H1 (cell line): ENCODE measurements at regions not wholly inside any gene's neighbourhood (a gene's known extent, or its start where the extent isn't known, plus 50 kb on each side); places are given as distances from the start of the nearest gene placed in this dataset.

Experiments used
- CTCF ChIP-seq, 3 experiments: IDR thresholded peaks; 1 replicate in 2 of 3; 2 replicates in 1 of 3; pipeline versions ENCODE4 v1.5.1 to v1.6.1; 2011; ENCODE audit warnings: low read length in 3 of 3, mild to moderate bottlenecking in 3 of 3, inconsistent platforms in 2 of 3, low read depth in 1 of 3, moderate library complexity in 1 of 3; ENCODE audit not compliant: insufficient read depth in 1 of 3; ENCODE audit errors: control extremely low read depth in 1 of 3
- EZH2 ChIP-seq: fragments of 200-600 bp; sonication (generic); IDR thresholded peaks from 2 replicates; pipeline ENCODE4 v1.7.1; 2012; ENCODE audit warnings: low read depth, mild to moderate bottlenecking, moderate library complexity, low read length, inconsistent platforms; ENCODE audit not compliant: severe bottlenecking
- FOSL1 ChIP-seq: IDR thresholded peaks from 2 replicates; pipeline ENCODE4 v1.6.1; 2011; ENCODE audit warnings: mild to moderate bottlenecking, low read depth, low read length, moderate library complexity; ENCODE audit not compliant: insufficient read depth
- HDAC2 ChIP-seq, 2 experiments: fragments of 300-600 bp in 1 of 2; sonication (generic) in 1 of 2; IDR thresholded peaks; 2 replicates each; pipeline ENCODE4 v1.6.1; 2011 to 2012; ENCODE audit warnings: low read depth in 2 of 2, low read length in 2 of 2, mild to moderate bottlenecking in 2 of 2, moderate library complexity in 2 of 2, borderline replicate concordance in 1 of 2, inconsistent platforms in 1 of 2
- JUN ChIP-seq: IDR thresholded peaks from 2 replicates; pipeline ENCODE4 v1.6.1; 2011; ENCODE audit warnings: low read depth, mild to moderate bottlenecking, improper control_type of control experiment, low read length
- KDM1A ChIP-seq: fragments of 200-600, 300-600 bp; sonication (generic); IDR thresholded peaks from 2 replicates; pipeline ENCODE4 v1.7.1; 2016; ENCODE audit warnings: mild to moderate bottlenecking, low read length, borderline replicate concordance
- POLR2A ChIP-seq, 2 experiments: IDR thresholded peaks; 1 replicate in 1 of 2; 2 replicates in 1 of 2; pipeline ENCODE4 v1.6.1; 2011; ENCODE audit warnings: low read depth in 2 of 2, low read length in 2 of 2, mild to moderate bottlenecking in 2 of 2; ENCODE audit errors: control extremely low read depth in 1 of 2
- POLR2AphosphoS5 ChIP-seq: IDR thresholded peaks from 2 replicates; pipeline ENCODE4 v1.6.1; 2011; ENCODE audit warnings: low read depth, low read length
- SIN3A ChIP-seq, 2 experiments: IDR thresholded peaks in 1 of 2; conservative IDR thresholded peaks in 1 of 2; 2 replicates each; pipeline ENCODE4 v1.6.1; 2011 to 2012; ENCODE audit warnings: low read length in 2 of 2, improper control_type of control experiment in 1 of 2, low read depth in 1 of 2, mild to moderate bottlenecking in 1 of 2
- TAF1 ChIP-seq: IDR thresholded peaks from 2 replicates; pipeline ENCODE4 v1.6.1; 2011; ENCODE audit warnings: mild to moderate bottlenecking, low read depth, low read length
- TEAD4 ChIP-seq: IDR thresholded peaks from 2 replicates; pipeline ENCODE4 v1.6.1; 2012; ENCODE audit warnings: low read depth, low read length, inconsistent platforms, mixed read lengths
- TF ChIP-seq, protein P1 (sequence below): IDR thresholded peaks from 2 replicates; pipeline ENCODE4 v1.6.1; 2011; ENCODE audit warnings: low read depth, mild to moderate bottlenecking, low read length; ENCODE audit not compliant: insufficient read depth
- TF ChIP-seq, protein P2 (sequence below): IDR thresholded peaks from 2 replicates; pipeline ENCODE4 v1.6.1; 2012; ENCODE audit warnings: inconsistent platforms

DNA sequence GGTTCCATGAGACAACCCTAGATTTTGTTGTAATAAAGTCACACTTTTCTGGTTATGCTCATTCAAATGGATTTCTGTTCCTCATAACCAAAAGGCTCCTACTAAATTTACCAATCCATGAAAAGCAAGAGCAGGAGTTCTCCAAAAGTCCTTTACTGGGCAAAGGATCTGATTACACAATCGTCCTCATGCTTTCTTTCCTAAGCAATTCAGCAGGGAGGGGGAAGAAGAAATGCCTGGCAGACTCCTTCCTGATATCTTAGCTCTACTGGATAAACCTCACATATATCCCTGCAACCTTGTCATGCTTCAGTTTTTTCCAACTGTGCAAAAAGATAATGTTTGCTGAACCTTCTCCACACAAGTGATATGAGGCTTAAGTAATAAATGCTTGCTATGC, 67.6 kb upstream of the GUCA2B start:
- no peak for TF ChIP-seq CTCF (IDR thresholded peaks at IDR 0.05; ENCODE audit: control extremely low read depth in 1 of 3, insufficient read depth in 1 of 3, low read depth in 1 of 3, low read length in 3 of 3)
- TF ChIP-seq, protein P1, sequence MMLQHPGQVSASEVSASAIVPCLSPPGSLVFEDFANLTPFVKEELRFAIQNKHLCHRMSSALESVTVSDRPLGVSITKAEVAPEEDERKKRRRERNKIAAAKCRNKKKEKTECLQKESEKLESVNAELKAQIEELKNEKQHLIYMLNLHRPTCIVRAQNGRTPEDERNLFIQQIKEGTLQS = no peak
- TF ChIP-seq KDM1A = no peak
- TF ChIP-seq TAF1 = no peak
- no peak for TF ChIP-seq POLR2AphosphoS5
- no peak for TF ChIP-seq EZH2
- no peak for TF ChIP-seq FOSL1
- TF ChIP-seq TEAD4 = no peak
- no peak for TF ChIP-seq JUN
- TF ChIP-seq HDAC2 (IDR thresholded peaks at IDR 0.05; ENCODE audit: borderline replicate concordance in 1 of 2, low read depth in 2 of 2, low read length in 2 of 2) = no peak
- TF ChIP-seq, protein P2, sequence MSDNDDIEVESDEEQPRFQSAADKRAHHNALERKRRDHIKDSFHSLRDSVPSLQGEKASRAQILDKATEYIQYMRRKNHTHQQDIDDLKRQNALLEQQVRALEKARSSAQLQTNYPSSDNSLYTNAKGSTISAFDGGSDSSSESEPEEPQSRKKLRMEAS = no peak
- TF ChIP-seq SIN3A (conservative IDR thresholded peaks at IDR 0.05 in 1 of 2, IDR thresholded peaks at IDR 0.05 in 1 of 2; ENCODE audit: low read depth in 1 of 2, low read length in 2 of 2) = no peak
- TF ChIP-seq POLR2A (IDR thresholded peaks at IDR 0.05; ENCODE audit: control extremely low read depth in 1 of 2, low read depth in 2 of 2, low read length in 2 of 2) = no peak
